GM12878 (cell line): ENCODE measurements at regions not wholly inside any gene's neighbourhood (a gene's known extent, or its start where the extent isn't known, plus 50 kb on each side); places are given as distances from the start of the nearest gene placed in this dataset.

Source experiments
- ATAC-seq: fragments of 200-7000 bp; cut with Tn5 transposase; 3 replicates; pipeline ENCODE4 v1.9.1; 2020; ENCODE audit warnings: mild to moderate bottlenecking, moderate library complexity
- BruUV-seq: library from RNA; stranded (reverse); fragments of 400-500 nt; replicated peaks from 2 replicates; lab custom pipeline; 2021; lab: Mats Ljungman, UMichigan
- CTCF ChIA-PET: fragments of 300-600 bp; sonication (Branson Sonifier 250); formaldehyde crosslinking; extraction: SDS; loops from one replicate; lab custom pipeline; 2021; ENCODE audit warnings: inconsistent platforms; lab: Yijun Ruan, JAX
- POLR2A ChIA-PET: fragments of 350-600 bp; formaldehyde crosslinking; extraction: SDS; loops from one replicate; lab custom pipeline; 2021; ENCODE audit warnings: inconsistent platforms; lab: Charles Lee
- RAD21 ChIA-PET: fragments of 300-600 bp; sonication (Branson Sonifier 250); formaldehyde crosslinking; loops from one replicate; lab custom pipeline; 2023; ENCODE audit warnings: antibody characterized with exemption; ENCODE audit not compliant: unreplicated experiment; lab: Charles Lee
- SMC1A ChIA-PET: fragments of 300-600 bp; sonication (Branson Sonifier 250); formaldehyde crosslinking; loops from one replicate; lab custom pipeline; 2023; ENCODE audit not compliant: unreplicated experiment, uncharacterized antibody; lab: Charles Lee
- DNase-seq: peaks from one replicate; pipeline ENCODE4 v3.0.0-alpha.2; 2011; ENCODE audit warnings: low read depth, low spot score
- FAIRE-seq: peaks from 3 replicates; lab custom pipeline; 2011; peaks lifted over from hg19 to GRCh38; lab: Jason Lieb, UNC
- H2AFZ ChIP-seq: 2 replicates; pipeline ENCODE4 v1.6.0; 2011; ENCODE audit warnings: low read depth, low read length, control low read depth; ENCODE audit not compliant: control insufficient read depth
- H3K27ac ChIP-seq: 2 replicates; pipeline ENCODE4 v1.5.1; 2011; ENCODE audit warnings: control low read depth; ENCODE audit not compliant: control insufficient read depth, insufficient read depth
- H3K27me3 ChIP-seq, 2 experiments: replicated peaks in 1 of 2; 2 replicates each; pipeline versions ENCODE4 v1.6.0 to v1.6.1; 2011; ENCODE audit warnings: low read length in 1 of 2; ENCODE audit not compliant: control insufficient read depth in 2 of 2, insufficient read depth in 2 of 2
- H3K36me3 ChIP-seq, 2 experiments: 2 replicates each; pipeline ENCODE4 v1.5.1; 2011; ENCODE audit warnings: low read length in 1 of 2; ENCODE audit not compliant: control insufficient read depth in 2 of 2, insufficient read depth in 2 of 2
- H3K4me1 ChIP-seq: 2 replicates; pipeline ENCODE4 v1.6.1; 2011; ENCODE audit warnings: mild to moderate bottlenecking, low read length, moderate library complexity, mixed read lengths; ENCODE audit not compliant: control insufficient read depth, insufficient read depth
- H3K4me2 ChIP-seq: 2 replicates; pipeline ENCODE4 v1.6.0; 2011; ENCODE audit warnings: control low read depth; ENCODE audit not compliant: control insufficient read depth, insufficient read depth
- H3K4me3 ChIP-seq: fragments of 200-600 bp; sonication (generic); 2 replicates; pipeline ENCODE4 v1.5.1; 2016
- H3K79me2 ChIP-seq: 2 replicates; pipeline ENCODE4 v1.6.0; 2011; ENCODE audit warnings: low read length; ENCODE audit not compliant: control insufficient read depth, insufficient read depth
- H3K9ac ChIP-seq: 2 replicates; pipeline ENCODE4 v1.8.0; 2011; ENCODE audit warnings: low read length, control low read depth, mixed read lengths; ENCODE audit not compliant: control insufficient read depth, insufficient read depth
- H3K9me3 ChIP-seq: replicated peaks from 3 replicates; pipeline ENCODE4 v1.5.1; 2011; ENCODE audit warnings: mild to moderate bottlenecking, low read length; ENCODE audit not compliant: control insufficient read depth, insufficient read depth
- H4K20me1 ChIP-seq: 2 replicates; pipeline ENCODE4 v1.6.0; 2011; ENCODE audit not compliant: control insufficient read depth, insufficient read depth
- ASH2L ChIP-seq: fragments of 300-600, 200-600 bp; sonication (generic); IDR thresholded peaks from 2 replicates; pipeline ENCODE4 v1.6.1; 2017; ENCODE audit warnings: low read depth, mild to moderate bottlenecking, borderline replicate concordance
- JUNB ChIP-seq: IDR thresholded peaks from 2 replicates; pipeline ENCODE4 v1.6.1; 2016; ENCODE audit warnings: antibody characterized with exemption, mild to moderate bottlenecking
- MYC ChIP-seq: IDR thresholded peaks from 2 replicates; pipeline ENCODE4 v1.6.1; 2011; ENCODE audit warnings: mild to moderate bottlenecking, low read length, moderate library complexity, inconsistent platforms; ENCODE audit not compliant: insufficient read depth, insufficient replicate concordance, insufficient read length, severe bottlenecking
- PML ChIP-seq: IDR thresholded peaks from 2 replicates; pipeline ENCODE4 v1.6.1; 2012; ENCODE audit warnings: low read length, inconsistent platforms
- RELA ChIP-seq: fragments of 450-650 bp; IDR thresholded peaks from 2 replicates; pipeline ENCODE4 v1.8.0; 2014; ENCODE audit warnings: borderline replicate concordance; ENCODE audit not compliant: partially characterized antibody
- SMC3 ChIP-seq: IDR thresholded peaks from 2 replicates; pipeline ENCODE4 v1.6.1; 2011; ENCODE audit warnings: low read length, improper control_type of control experiment, borderline replicate concordance
- SPI1 ChIP-seq: IDR thresholded peaks from 2 replicates; pipeline ENCODE4 v1.6.1; 2011; ENCODE audit warnings: low read depth, mild to moderate bottlenecking, low read length, moderate library complexity, borderline replicate concordance; ENCODE audit not compliant: insufficient read depth
- ZNF384 ChIP-seq: IDR thresholded peaks from 2 replicates; pipeline ENCODE4 v1.6.1; 2012; ENCODE audit warnings: low read depth, mild to moderate bottlenecking, low read length, improper control_type of control experiment, borderline replicate concordance
- WGBS: methylation state at CpG from one replicate; pipeline ENCODE4 v1.1.6; 2016; ENCODE audit warnings: low lambda C conversion rate; ENCODE audit not compliant: insufficient replicate concordance, insufficient coverage; ENCODE audit errors: missing lambda C conversion rate; 5-methylcytosine and 5-hydroxymethylcytosine counted together
- in situ Hi-C: fragments of 300-500 bp; cut with MboI; formaldehyde crosslinking; loops from 9 replicates; pipeline ENCODE4 v1.14.3; 2018; ENCODE audit warnings: mixed read lengths
- intact Hi-C: fragments of 100-400 bp; cut with micrococcal nuclease; formaldehyde crosslinking; loops from one replicate; pipeline ENCODE4 v1.14.2; 2022; ENCODE audit not compliant: unreplicated experiment
- TF ChIP-seq, protein P1 (sequence below): IDR thresholded peaks from 2 replicates; pipeline ENCODE4 v1.6.1; 2011; ENCODE audit warnings: borderline replicate concordance, low read depth, mild to moderate bottlenecking, moderate library complexity, low read length; ENCODE audit not compliant: insufficient read depth, poor library complexity, severe bottlenecking
- TF ChIP-seq, protein P2 (sequence below): fragments of 450-650 bp; IDR thresholded peaks from 2 replicates; pipeline ENCODE4 v1.6.1; 2018; ENCODE audit warnings: borderline replicate concordance, mild to moderate bottlenecking; ENCODE audit not compliant: partially characterized antibody
- TF ChIP-seq, protein P3 (sequence below): fragments of 450-650 bp; IDR thresholded peaks from 2 replicates; pipeline ENCODE4 v1.6.1; 2016; ENCODE audit warnings: mild to moderate bottlenecking
- TF ChIP-seq, protein P4 (sequence below): fragments of 450-650 bp; IDR thresholded peaks from 2 replicates; pipeline ENCODE4 v1.6.1; 2014; ENCODE audit warnings: mild to moderate bottlenecking

DNA sequence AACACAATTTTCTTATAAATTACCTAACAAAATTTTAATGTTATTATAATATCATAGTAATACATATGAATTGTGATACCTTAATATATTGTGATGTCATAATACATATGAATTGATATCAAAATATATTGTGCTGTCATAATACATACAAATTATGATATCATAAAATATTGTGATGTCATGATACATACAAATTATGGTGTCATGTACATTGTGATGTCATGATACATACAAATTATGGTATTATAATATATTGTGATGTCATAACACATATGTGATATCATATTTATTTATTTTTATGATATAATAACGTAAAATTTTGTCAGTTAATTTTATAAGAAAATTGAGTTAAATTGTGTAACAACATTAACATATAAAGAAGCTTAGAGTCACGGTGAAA is 1927.2 kb downstream of the TP53TG3F start:
- no TSS peak for BruUV-seq
- Histone ChIP-seq H3K4me1 (no peaks in the 10 kb centered on the region), H3K27ac (no peak overlapping the region), H3K9ac (no peak overlapping the region), H3K27me3 (no peaks in the 10 kb centered on the region), H3K4me2 (no peak overlapping the region), H3K79me2 (no peaks in the 10 kb centered on the region), H3K9me3 (no peaks in the 10 kb centered on the region), H3K36me3 (no peaks in the 10 kb centered on the region), H2AFZ (no peak overlapping the region), H4K20me1 (no peaks in the 10 kb centered on the region), H3K4me3 (no peak overlapping the region)
- RAD21 ChIA-PET = no interaction called here
- no peak for ATAC-seq
- SMC1A ChIA-PET = no interaction called here
- TF ChIP-seq PML = no peak
- no peak for TF ChIP-seq ZNF384
- TF ChIP-seq, protein P1, sequence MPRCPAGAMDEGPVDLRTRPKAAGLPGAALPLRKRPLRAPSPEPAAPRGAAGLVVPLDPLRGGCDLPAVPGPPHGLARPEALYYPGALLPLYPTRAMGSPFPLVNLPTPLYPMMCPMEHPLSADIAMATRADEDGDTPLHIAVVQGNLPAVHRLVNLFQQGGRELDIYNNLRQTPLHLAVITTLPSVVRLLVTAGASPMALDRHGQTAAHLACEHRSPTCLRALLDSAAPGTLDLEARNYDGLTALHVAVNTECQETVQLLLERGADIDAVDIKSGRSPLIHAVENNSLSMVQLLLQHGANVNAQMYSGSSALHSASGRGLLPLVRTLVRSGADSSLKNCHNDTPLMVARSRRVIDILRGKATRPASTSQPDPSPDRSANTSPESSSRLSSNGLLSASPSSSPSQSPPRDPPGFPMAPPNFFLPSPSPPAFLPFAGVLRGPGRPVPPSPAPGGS = no peak
- TF ChIP-seq, protein P2, sequence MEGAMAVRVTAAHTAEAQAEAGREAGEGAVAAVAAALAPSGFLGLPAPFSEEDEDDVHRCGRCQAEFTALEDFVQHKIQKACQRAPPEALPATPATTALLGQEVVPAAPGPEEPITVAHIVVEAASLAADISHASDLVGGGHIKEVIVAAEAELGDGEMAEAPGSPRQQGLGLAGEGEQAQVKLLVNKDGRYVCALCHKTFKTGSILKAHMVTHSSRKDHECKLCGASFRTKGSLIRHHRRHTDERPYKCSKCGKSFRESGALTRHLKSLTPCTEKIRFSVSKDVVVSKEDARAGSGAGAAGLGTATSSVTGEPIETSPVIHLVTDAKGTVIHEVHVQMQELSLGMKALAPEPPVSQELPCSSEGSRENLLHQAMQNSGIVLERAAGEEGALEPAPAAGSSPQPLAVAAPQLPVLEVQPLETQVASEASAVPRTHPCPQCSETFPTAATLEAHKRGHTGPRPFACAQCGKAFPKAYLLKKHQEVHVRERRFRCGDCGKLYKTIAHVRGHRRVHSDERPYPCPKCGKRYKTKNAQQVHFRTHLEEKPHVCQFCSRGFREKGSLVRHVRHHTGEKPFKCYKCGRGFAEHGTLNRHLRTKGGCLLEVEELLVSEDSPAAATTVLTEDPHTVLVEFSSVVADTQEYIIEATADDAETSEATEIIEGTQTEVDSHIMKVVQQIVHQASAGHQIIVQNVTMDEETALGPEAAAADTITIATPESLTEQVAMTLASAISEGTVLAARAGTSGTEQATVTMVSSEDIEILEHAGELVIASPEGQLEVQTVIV = no peak
- no peak for TF ChIP-seq ASH2L
- TF ChIP-seq RELA = no peak
- TF ChIP-seq, protein P3, sequence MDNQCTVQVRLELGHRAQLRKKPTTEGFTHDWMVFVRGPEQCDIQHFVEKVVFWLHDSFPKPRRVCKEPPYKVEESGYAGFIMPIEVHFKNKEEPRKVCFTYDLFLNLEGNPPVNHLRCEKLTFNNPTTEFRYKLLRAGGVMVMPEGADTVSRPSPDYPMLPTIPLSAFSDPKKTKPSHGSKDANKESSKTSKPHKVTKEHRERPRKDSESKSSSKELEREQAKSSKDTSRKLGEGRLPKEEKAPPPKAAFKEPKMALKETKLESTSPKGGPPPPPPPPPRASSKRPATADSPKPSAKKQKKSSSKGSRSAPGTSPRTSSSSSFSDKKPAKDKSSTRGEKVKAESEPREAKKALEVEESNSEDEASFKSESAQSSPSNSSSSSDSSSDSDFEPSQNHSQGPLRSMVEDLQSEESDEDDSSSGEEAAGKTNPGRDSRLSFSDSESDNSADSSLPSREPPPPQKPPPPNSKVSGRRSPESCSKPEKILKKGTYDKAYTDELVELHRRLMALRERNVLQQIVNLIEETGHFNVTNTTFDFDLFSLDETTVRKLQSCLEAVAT = no peak
- TF ChIP-seq SPI1 = no peak
- TF ChIP-seq, protein P4, sequence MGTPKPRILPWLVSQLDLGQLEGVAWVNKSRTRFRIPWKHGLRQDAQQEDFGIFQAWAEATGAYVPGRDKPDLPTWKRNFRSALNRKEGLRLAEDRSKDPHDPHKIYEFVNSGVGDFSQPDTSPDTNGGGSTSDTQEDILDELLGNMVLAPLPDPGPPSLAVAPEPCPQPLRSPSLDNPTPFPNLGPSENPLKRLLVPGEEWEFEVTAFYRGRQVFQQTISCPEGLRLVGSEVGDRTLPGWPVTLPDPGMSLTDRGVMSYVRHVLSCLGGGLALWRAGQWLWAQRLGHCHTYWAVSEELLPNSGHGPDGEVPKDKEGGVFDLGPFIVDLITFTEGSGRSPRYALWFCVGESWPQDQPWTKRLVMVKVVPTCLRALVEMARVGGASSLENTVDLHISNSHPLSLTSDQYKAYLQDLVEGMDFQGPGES = no peak
- no peak for TF ChIP-seq JUNB
- no peak for TF ChIP-seq SMC3
- no peak for TF ChIP-seq MYC
- in situ Hi-C loops = loop anchor here (25.0 kb wide), 1 partner anchor 201 kb away; no protein-coding TSS in a partner anchor
- POLR2A ChIA-PET = no interaction called here
- no peak for FAIRE-seq
- CTCF ChIA-PET = no interaction called here
- no peak for DNase-seq
- WGBS = 2% methylated on average over 2 of the region's 2 CpGs
- intact Hi-C loops = no loop called here
